MM.1S (cell line): ENCODE measurements at regions not wholly inside any gene's neighbourhood (a gene's known extent, or its start where the extent isn't known, plus 50 kb on each side); places are given as distances from the start of the nearest gene placed in this dataset.

Experiments
- CTCF ChIP-seq: fragments of 300-600 bp; sonication (generic); IDR thresholded peaks from 2 replicates; pipeline ENCODE4 v1.5.1; 2016; ENCODE audit warnings: antibody characterized with exemption, low read length, mixed read lengths
- EZH2 ChIP-seq: fragments of 300-600 bp; sonication (generic); optimal IDR thresholded peaks from 2 replicates; pipeline ENCODE3; 2017; ENCODE audit warnings: low read depth, mild to moderate bottlenecking, antibody characterized with exemption, low read length, mixed read lengths
- EZH2phosphoT487 ChIP-seq: fragments of 300-600 bp; sonication (generic); IDR thresholded peaks from 2 replicates; pipeline ENCODE4 v1.6.1; 2018; ENCODE audit warnings: antibody characterized with exemption, low read length

GRCh38 chr5:167592114-167592513, 699.3 kb upstream of the WWC1 start:
- no peak for TF ChIP-seq CTCF
- no peak for TF ChIP-seq EZH2
- TF ChIP-seq EZH2phosphoT487, result no peak
